ENCODE measurements at regions not wholly inside any gene's neighbourhood (a gene's known extent, or its start where the extent isn't known, plus 50 kb on each side); places are given as distances from the start of the nearest gene placed in this dataset.

- H3K27me3 ChIP-seq (ENCODE audit: insufficient read depth, low read length): no peaks in the 10 kb centered on the region
- H3K79me2 ChIP-seq (ENCODE audit: insufficient read depth, low read length): no peaks in the 10 kb centered on the region
- no peaks in the 10 kb centered on the region for H3K36me3 ChIP-seq (ENCODE audit: insufficient read depth, low read length)
- no peak overlapping the region for H3K4me2 ChIP-seq (ENCODE audit: low read length)
- H2AFZ ChIP-seq (ENCODE audit: low read length): no peak overlapping the region
- no peaks in the 10 kb centered on the region for H3K4me1 ChIP-seq (ENCODE audit: insufficient read depth, low read length, severe bottlenecking)
- H3K27ac ChIP-seq (ENCODE audit: low read depth, low read length, poor library complexity, severe bottlenecking): no peak overlapping the region
- no peaks in the 10 kb centered on the region for H3K9me3 ChIP-seq (ENCODE audit: low read length)
- H3K9ac ChIP-seq (ENCODE audit: low read length): no peak overlapping the region
- no peak for TF ChIP-seq CTCF (IDR thresholded peaks at IDR 0.05; ENCODE audit: low read length)
- TF ChIP-seq EZH2 (IDR thresholded peaks at IDR 0.05; ENCODE audit: borderline replicate concordance, low read length): no peak
- H3F3A ChIP-seq (ENCODE audit: insufficient read depth, low read length): no peaks in the 10 kb centered on the region
- no peaks in the 10 kb centered on the region for H3K9me2 ChIP-seq (ENCODE audit: low read depth, low read length)
- no peaks in the 10 kb centered on the region for H4K20me1 ChIP-seq (ENCODE audit: insufficient read depth, low read length)
- H3K4me3 ChIP-seq (ENCODE audit: low read depth, low read length, poor library complexity, severe bottlenecking): no peak overlapping the region
These were observed 248.7 kb downstream of the FZD1 start for GRCh38 chr7:91512958-91513357.

- Histone ChIP-seq H3K9me3 (ENCODE audit: low read length) (no peaks in the 10 kb centered on the region), H3K4me3 (ENCODE audit: low read depth, low read length, poor library complexity, severe bottlenecking) (no peak overlapping the region), H3K36me3 (ENCODE audit: insufficient read depth, low read length) (no peaks in the 10 kb centered on the region), H3K4me1 (ENCODE audit: insufficient read depth, low read length, severe bottlenecking) (no peaks in the 10 kb centered on the region), H3K27ac (ENCODE audit: low read depth, low read length, poor library complexity, severe bottlenecking) (no peak overlapping the region), H3K79me2 (ENCODE audit: insufficient read depth, low read length) (no peaks in the 10 kb centered on the region), H3K9me2 (ENCODE audit: low read depth, low read length) (no peaks in the 10 kb centered on the region), H3K4me2 (ENCODE audit: low read length) (no peak overlapping the region), H3K27me3 (ENCODE audit: insufficient read depth, low read length) (no peaks in the 10 kb centered on the region), H4K20me1 (ENCODE audit: insufficient read depth, low read length) (no peaks in the 10 kb centered on the region), H2AFZ (ENCODE audit: low read length) (no peak overlapping the region), H3K9ac (ENCODE audit: low read length) (no peak overlapping the region), H3F3A (ENCODE audit: insufficient read depth, low read length) (no peaks in the 10 kb centered on the region)
- TF ChIP-seq EZH2 (IDR thresholded peaks at IDR 0.05; ENCODE audit: borderline replicate concordance, low read length) (no peak), CTCF (IDR thresholded peaks at IDR 0.05; ENCODE audit: low read length) (no peak)
These were observed 250.4 kb downstream of the FZD1 start for GRCh38 chr7:91514591-91514990.

- Histone ChIP-seq H2AFZ (ENCODE audit: low read length) (no peak overlapping the region), H3K4me1 (ENCODE audit: insufficient read depth, low read length, severe bottlenecking) (no peaks in the 10 kb centered on the region), H3K9me2 (ENCODE audit: low read depth, low read length) (no peaks in the 10 kb centered on the region), H3K4me2 (ENCODE audit: low read length) (no peak overlapping the region), H4K20me1 (ENCODE audit: insufficient read depth, low read length) (no peaks in the 10 kb centered on the region), H3K9ac (ENCODE audit: low read length) (no peak overlapping the region), H3K4me3 (ENCODE audit: low read depth, low read length, poor library complexity, severe bottlenecking) (no peak overlapping the region), H3K79me2 (ENCODE audit: insufficient read depth, low read length) (no peaks in the 10 kb centered on the region), H3K27me3 (ENCODE audit: insufficient read depth, low read length) (no peaks in the 10 kb centered on the region), H3K9me3 (ENCODE audit: low read length) (no peaks in the 10 kb centered on the region), H3K36me3 (ENCODE audit: insufficient read depth, low read length) (no peaks in the 10 kb centered on the region), H3F3A (ENCODE audit: insufficient read depth, low read length) (no peaks in the 10 kb centered on the region), H3K27ac (ENCODE audit: low read depth, low read length, poor library complexity, severe bottlenecking) (no peak overlapping the region)
- TF ChIP-seq CTCF (IDR thresholded peaks at IDR 0.05; ENCODE audit: low read length) (no peak), EZH2 (IDR thresholded peaks at IDR 0.05; ENCODE audit: borderline replicate concordance, low read length) (no peak)
These were observed 251.7 kb downstream of the FZD1 start for GRCh38 chr7:91515961-91516360.

All from OCI-LY1 (cell line).